Jurkat, Clone E6-1 (cell line): ENCODE measurements at regions not wholly inside any gene's neighbourhood (a gene's known extent, or its start where the extent isn't known, plus 50 kb on each side); places are given as distances from the start of the nearest gene placed in this dataset.

Source experiments
- DNase-seq: peaks from one replicate; pipeline ENCODE4 v3.0.0-alpha.2; 2011; ENCODE audit warnings: low read depth, low spot score
- H3K4me3 ChIP-seq: 2 replicates; pipeline ENCODE4 v1.5.1; 2011; ENCODE audit warnings: mild to moderate bottlenecking, low read length, control low read depth, moderate library complexity

DNA sequence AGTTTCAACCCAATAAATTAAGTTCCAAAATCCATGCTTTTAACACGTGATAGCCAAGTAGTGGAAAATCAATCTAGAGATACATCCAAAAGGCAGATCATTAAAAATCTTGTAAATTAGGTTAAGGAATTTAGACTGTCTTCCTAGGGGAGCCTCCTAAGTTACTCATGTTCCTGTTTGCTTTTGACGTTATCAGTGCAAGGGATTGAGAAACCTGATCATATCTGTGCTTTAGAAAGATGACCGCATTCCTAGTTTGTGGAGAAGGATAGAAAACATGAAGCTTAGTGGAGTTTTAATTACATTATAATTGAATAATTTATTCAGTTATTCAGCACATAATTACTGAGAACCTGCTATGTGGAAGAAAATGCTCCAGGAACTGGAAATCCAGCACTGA is 251.0 kb upstream of the ARGLU1 start:
- DNase-seq: no peak
- no peak overlapping the region for H3K4me3 ChIP-seq

DNA sequence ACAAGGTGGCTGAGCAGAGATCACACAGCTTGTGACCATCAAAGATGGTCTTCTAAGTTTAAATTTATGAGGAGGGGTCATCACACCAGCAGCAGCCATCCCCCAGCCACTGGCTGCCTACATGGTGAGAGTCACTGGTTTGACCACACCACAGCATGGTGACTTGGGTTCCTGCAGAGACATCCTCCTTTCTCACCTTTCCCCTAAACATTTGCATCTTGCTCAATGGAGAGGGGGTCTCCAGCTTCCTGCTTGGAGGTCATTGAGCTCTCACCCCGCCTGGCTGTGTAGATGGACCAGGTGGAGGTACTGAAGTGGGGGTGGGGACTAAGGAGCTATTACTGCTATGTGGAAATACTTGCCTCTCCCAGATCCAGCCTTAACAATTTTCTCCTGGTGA is 247.6 kb upstream of the ARGLU1 start:
- DNase-seq: no peak
- no peak overlapping the region for H3K4me3 ChIP-seq

DNA sequence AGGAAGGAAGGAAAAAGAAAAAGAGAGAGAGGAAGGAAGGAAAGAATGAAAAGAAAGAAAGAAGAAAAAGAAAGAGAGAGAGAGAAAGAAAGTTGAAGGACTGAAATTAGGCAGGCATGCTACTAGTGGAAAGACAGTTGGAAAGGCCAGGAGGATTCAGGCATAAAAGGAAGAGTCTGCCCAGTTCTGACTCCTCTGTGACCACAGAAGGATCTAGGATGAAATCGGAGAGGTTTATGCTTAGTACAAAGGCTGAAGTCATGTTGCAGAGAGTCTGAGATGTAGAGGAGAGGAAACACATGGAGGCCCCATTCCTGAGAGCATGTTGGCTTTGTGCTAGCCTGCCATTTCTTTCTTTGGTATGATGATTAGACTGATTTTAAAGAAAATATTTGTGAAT is 246.5 kb upstream of the ARGLU1 start:
- DNase-seq: no peak
- H3K4me3 ChIP-seq: no peak overlapping the region

DNA sequence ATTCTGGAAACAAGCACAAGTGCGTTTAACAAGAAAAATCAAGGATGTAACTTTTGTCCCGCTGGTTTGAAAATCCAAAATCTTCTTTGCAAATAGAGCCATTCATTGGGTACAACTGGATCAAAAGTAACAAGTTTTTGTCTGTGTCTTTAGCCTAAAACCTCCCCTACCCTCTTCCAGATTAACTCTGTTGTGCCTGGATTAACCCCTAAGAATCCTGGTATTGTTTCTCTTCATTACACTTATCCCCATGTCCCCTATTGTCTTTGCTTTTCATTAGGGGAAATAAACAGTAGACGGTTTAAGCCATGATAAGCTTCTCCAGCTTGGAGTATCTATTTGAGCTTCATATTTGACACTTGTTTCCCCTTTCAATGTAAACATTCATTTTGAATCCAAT is 242.1 kb upstream of the ARGLU1 start:
- no peak for DNase-seq

DNA sequence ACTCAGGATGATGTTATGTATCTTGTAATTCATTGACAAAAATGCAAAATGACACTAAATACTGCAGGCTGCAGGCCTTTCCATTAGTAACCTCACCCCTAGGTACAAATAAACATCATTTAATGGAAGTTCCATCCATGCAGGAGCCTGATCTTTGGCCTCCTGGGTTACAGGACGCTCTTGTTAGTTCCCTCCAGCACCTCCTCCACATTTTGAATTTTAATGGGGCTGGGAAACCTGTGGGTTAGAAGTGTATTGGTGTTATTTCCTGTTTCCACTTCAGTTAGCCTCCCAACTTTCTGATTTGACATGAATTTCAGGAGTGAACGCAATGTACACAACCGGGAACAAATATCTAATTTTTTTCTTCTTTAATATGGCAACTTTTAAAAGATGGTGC is 237.1 kb upstream of the ARGLU1 start:
- H3K4me3 ChIP-seq: no peak overlapping the region
- DNase-seq: no peak

More for the DNA sequence above, 242.1 kb upstream of the ARGLU1 start:
- no peak overlapping the region for H3K4me3 ChIP-seq

DNA sequence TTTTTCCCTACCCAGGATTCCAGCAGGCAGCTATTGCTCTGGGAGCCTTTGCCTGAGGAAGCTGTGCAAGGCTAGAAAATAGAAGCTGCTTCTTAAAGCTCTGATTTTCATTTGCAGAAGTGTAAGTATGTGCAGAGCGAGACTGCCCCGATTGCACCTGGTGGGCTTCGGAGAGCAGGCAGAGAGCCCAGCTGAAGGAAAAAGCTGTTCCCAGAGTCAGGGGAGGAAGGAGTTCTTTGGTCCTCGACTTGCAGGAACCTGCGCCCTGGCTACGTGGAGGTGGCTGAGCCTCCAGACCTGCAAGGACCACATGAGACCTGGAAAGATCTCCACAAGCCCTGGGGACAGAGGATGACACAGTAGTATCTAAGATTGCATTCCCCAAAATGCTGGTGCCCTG is 235.0 kb upstream of the ARGLU1 start:
- no peak for DNase-seq
- no peak overlapping the region for H3K4me3 ChIP-seq

DNA sequence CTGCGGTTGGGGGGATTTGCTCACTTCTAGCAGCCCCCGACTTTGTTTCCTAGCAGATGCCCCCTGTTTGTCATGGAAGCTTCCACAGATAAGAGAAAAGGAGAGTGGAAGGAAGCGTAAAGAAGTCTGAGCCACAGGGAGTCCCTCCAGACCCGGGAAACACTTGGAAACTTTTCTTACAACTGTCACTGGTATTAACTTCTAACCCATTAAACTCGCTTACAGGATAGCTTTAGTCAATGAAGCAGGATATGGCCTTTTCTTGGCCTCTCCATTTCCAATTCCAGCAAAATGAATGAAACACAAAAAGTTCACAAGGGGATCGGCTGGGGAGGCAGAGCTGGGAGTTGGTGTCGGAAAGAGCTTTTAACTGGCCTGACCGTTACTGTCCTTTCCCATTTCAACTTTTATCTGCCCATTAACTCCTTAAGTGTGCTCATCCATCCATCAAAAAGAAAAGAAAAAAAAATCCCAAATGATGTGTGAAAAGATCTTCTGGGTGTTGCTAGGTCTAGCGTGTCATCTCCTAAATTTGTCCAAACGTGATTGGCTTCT is 231.9 kb upstream of the ARGLU1 start:
- H3K4me3 ChIP-seq: no peak overlapping the region
- DNase-seq: no peak

DNA sequence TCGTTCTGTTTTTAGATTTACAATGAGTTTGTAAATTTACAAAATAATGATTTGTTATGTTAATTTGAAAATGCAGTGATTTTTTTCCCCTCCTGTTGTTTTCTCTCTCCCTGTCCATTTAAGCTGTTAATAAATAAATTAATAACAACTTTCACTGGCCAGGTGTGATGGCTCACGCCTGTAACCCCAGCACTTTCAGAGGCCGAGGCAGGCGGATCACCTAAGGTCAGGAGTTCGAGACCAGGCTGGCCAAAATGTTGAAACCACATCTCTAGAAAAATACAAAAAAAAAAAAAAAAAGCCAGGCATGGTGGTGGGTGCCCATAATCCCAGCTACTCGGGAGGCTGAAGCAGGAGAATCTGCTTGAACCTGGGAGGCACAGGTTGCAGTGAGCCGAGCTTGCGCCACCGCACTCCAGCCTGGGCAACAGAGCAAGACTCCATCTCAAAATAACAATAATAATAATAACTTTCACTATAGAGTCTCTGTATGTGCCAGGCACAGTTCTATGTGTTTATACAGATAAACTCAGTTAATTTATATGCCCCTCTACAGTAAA is 229.2 kb upstream of the ARGLU1 start:
- H3K4me3 ChIP-seq: no peak overlapping the region
- no peak for DNase-seq

DNA sequence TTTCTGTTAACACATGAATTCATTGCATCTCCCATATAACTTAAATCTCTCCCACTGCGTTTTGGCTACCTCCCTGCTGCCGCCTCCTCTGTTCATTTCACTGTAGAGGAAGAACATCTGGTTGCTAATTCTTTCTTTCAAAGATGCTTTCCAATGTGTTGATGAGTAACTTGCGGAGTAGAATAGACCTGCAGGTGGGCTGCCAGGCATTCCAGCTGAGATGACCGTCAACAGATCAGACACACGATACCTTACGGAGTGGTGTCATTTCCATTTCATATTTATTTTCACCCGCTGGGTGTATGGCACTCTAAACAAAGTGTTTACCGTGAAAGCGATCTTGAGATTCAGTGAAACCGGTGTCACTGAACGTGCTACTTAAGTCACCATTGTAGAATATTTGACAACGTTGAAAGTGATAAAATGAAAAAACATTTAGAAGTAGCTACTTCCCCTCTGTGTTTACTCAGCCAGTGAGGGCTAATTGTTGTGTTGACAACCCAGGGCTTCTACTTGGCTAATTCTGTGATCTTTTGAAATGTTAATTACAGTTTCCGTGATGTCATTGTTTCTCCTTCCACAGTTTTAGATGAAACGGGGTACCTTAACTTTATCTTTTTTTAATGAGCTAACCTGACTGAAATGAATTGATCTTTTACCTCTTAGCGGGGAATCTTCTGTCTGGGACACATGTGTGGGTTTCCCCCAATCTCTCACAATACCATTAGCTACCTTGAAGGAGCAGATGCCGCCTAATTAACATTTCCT is 228.5 kb upstream of the ARGLU1 start:
- no peak for DNase-seq
- H3K4me3 ChIP-seq: no peak overlapping the region

DNA sequence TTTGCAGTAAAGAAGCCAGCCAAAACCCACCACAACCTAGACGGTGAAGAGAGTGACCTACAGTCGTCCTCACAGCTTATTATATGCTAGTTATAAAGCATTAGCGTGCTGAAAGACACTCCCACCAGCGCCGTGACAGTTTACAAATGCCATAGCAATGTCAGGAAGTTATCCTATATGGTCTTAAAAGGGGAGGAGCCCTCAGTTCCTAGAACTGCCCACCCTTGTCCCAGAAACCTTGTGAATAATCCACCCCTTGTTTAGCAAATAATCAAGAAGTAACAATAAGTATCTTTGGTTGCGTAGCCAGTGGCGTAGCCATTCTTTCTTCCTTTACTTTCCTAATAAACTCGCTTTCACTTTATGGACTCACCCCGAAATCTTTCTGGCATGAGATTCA is 227.9 kb upstream of the ARGLU1 start:
- H3K4me3 ChIP-seq: no peak overlapping the region
- no peak for DNase-seq

DNA sequence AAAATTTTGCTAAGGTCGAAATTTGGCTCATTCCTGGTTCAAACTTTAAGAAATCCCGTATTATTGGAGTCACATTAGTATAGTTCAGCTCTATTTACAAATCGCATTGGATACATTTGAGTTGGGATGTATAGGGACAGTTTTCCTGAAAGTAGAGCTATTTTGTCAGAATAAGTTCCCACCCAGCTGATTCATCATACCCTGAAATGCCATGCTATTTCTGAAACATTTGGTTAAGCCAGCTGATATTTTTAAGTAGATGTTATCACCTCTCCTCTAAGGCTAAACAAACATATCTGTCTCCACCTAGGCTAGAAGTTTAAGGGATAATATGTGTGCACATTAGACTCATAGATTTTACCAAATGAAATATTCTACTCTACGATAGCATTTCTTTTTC is 226.2 kb upstream of the ARGLU1 start:
- no peak overlapping the region for H3K4me3 ChIP-seq
- DNase-seq: no peak

DNA sequence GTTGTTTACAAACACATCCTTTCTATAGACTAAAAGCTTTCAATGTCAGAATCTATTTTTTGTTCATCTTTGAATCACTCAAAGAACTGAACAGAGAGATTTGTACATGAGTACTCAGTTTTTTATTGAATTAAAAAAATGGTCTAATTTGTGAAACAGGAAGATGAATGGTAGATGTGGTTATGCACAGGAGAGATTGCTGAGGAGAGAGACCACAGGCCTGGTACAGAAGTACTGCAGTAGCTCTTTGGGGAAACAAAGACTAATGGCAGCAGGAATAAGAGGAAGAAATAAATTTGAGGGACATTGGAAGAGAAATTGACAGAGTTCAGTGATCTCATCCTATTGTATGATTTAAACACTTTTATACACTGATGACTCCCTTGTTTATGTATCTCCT is 222.0 kb upstream of the ARGLU1 start:
- H3K4me3 ChIP-seq: no peak overlapping the region
- no peak for DNase-seq

DNA sequence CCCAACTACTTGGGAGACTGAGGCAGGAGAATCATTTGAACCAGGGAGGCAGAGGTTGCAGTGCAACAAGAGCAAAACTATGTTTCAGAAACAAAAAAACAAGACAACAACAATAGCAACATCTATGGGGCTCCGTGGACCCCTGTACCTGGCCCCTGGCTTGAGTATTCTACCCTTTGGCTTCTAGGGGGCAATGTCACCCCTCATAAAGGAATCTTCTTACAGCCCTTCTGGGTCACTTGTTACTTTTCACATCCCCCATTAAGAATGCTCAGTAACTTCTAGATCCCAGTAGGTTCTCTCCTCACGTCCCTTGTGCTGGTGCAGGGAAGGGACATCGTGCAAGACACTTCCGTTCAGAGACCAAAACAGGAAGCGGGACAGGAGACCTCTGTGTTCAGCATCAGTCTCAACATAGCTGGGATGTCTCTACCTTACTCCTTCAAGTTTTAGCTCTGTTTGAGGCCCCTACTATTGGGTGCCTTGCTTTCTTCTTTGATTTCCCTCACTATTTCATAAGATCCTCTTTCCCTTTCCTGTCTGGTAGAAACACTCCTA is 218.1 kb upstream of the ARGLU1 start:
- no peak overlapping the region for H3K4me3 ChIP-seq
- DNase-seq: no peak

DNA sequence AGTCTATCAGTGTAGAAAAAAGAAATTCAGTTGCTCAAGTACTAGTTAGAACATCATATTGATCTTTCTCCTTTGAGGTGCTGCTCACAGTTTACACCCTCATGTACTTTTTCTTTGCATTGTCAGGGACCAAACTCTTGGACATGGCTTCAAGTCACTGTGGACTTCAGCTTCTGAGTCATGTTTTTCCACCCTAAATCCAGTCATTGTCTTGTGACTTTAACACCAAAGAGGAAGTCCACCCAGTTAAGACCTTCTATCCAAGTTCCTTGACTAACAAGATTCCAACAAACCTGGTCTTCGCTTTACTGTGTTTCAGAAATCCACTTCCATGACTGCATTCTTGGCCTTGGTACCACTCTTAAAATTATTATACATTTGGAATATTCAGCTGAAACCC is 206.7 kb upstream of the ARGLU1 start:
- H3K4me3 ChIP-seq: no peak overlapping the region
- no peak for DNase-seq

DNA sequence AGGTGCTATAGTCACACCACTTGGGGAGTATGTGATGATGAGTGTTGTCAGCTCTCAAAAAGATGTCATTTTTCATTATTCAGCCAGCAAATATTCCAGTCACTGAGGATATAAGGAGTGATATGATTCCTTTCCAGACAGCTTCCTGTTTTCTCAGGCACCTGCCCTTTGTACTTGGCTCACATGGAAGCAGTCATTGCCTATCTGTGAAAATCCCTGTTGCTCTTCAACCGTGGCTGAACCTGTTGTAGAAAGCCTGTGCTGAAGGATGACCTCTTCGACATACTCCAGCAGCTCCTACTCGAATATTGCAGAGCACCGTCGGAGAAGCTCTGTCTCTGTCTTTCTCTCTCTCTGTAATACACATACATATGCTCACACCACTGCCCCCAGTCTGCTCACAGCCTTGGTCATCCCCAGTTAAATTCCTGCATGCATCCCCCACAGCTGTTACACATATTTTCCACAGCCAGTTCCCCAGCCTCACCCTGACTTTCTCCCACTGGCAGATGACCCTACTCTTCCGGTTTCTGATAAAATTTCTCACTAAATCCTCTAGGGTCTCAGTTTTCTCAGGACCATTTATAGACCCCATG is 204.2 kb upstream of the ARGLU1 start:
- H3K4me3 ChIP-seq: no peak overlapping the region
- no peak for DNase-seq

DNA sequence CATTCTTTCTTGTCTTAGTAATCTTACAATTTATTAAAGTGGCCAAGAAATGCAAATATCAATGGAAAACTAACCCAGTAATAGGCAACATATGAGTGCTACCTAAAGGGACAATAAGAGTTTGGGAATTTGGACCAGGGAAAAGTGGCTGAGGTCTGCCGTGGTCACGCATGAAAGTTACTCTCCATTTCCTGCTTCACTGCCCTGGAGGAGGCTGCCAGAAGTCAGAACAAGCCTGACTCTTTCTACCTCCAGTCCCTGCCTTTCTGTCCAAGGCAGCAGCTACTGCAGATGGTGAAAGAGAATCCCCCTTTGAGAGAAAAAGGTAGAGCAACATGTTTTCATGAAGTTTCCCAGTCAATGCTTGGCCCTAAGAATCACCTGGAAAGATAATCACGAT is 201.1 kb upstream of the ARGLU1 start:
- DNase-seq: no peak

DNA sequence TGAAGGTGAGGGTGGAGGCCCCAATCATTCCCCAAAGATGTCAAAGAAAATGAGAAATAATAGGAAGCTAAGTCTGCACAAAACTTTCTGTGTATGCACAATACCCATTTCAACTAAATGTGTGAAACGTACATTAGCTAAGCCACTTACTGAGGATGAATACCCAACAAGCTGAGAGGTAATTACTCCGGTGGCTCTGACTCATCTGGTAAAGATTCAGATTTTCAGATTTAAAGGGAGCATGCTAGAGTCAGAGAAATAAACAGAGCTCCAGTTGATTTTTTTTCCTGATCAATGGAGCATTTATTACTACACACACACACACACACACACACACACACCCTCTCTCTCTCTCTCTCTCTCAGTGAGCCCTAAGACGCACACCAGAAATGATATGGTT is 194.8 kb upstream of the ARGLU1 start:
- no peak overlapping the region for H3K4me3 ChIP-seq
- no peak for DNase-seq

More for the DNA sequence above, 201.1 kb upstream of the ARGLU1 start:
- no peak overlapping the region for H3K4me3 ChIP-seq

DNA sequence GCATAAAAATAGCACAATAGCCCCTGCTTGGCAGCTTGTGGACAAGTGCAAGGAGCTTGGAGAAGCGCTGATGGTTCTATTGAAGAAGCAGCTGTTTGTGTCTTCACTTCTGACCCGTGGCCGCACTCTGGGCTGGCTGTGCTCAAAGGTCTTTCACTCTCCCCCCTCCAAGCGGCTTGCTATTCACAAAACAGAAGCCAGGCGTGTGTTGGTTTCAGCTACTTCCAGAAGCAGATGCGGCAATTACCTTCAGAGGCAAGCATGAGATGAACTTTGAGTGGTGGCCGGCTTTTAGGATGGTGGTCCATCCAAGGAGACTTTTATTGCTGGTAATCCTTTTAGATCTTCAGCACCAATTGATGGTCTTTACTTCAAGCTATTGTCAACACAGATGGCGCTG is 188.5 kb upstream of the ARGLU1 start:
- H3K4me3 ChIP-seq: no peak overlapping the region
- DNase-seq: no peak

DNA sequence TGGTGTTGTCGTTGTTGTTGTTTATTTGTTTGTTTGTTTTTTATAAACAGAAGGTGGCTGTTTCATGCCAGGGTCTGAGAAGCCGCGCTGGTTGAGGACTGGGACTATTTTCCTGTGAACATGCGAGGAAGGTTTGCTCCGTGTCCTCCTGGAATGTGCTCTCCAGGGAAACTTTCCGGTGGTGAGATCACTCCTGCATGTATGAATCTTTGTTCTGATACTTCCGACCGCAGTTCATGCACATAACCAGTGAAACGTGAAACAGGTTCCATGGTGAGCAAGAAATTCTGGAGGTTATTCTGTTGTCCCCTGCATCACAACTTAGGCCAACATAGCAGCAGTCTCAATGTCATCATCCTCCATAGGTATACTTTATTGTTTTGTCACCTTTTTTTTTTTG is 187.6 kb upstream of the ARGLU1 start:
- H3K4me3 ChIP-seq: no peak overlapping the region
- no peak for DNase-seq

DNA sequence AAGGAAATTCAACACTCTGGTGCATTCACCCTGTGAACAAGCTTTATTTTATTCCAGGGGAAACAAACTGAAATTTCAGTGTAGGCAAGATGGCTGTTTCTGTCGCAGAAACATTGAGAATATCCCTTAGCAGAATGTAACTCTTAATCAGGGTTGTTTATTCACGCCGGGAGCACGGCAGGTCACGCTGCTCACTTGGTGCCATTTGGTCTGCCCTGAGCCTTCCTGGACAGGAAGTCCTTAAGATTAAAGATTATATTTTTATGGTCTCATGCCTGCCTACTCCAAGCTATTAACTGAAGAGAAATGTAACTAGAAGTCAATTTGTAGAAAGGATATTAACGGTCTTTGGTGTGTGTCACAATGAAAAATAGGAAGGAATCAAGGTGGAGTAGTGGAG is 185.3 kb upstream of the ARGLU1 start:
- no peak for DNase-seq
- no peak overlapping the region for H3K4me3 ChIP-seq
